ENCODE measurements at regions not wholly inside any gene's neighbourhood (a gene's known extent, or its start where the extent isn't known, plus 50 kb on each side); places are given as distances from the start of the nearest gene placed in this dataset.
"Not testable (repeated sequence)": the region's sequence is repeated elsewhere in the genome, so short reads cannot be mapped to it uniquely, and the experiment has no call there.

DNA sequence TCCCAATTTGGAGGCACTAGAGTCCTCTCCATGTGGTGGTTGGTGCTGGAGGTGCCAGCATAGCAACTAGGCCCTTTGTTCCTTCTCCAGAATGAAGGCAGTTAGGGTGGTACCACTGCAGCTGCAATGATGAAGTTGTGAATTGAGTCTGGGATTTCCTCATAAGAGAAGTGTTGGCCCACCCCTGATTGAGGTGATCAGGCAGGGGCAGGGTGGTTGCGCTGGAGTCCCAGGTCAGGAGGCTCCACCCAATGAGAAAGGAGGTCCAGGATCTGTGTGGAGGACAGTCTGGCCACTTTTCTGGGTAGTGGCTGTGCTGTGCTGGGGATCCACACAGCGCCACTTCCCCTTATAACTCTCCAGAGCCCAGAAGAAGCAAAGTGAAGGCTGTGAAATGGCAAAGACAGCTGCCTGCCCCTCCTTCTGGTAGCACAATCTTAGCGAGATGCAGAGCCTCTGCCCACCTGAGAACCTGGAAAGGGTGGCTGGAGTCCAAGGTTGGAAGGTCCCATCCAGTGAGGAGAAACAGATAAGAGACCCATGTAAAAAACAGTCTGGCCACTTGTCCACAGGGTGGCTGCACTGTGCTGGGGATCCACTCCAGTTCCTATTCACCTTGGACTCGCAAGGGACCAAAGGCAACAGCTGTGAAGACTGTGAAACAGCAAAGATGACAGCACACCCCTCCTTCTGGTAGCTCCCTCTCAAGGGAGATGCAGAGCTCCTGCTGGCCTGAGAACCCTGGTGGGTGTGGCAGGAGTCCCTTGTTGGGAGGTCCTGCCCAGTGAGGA lies 124.6 kb downstream of the RRAGB start:
- ATAC-seq (ENCODE audit: insufficient number of reproducible peaks, low FRiP score, low read depth) (no peak), DNase-seq (ENCODE audit: low spot score) (no peak)
- no peaks in the 10 kb centered on the region for H3K27me3 ChIP-seq (replicated peaks; ENCODE audit: insufficient read depth)
- no peaks in the 10 kb centered on the region for H3K36me3 ChIP-seq
- H3K4me3 ChIP-seq = no peak overlapping the region
- TF ChIP-seq, protein P1, sequence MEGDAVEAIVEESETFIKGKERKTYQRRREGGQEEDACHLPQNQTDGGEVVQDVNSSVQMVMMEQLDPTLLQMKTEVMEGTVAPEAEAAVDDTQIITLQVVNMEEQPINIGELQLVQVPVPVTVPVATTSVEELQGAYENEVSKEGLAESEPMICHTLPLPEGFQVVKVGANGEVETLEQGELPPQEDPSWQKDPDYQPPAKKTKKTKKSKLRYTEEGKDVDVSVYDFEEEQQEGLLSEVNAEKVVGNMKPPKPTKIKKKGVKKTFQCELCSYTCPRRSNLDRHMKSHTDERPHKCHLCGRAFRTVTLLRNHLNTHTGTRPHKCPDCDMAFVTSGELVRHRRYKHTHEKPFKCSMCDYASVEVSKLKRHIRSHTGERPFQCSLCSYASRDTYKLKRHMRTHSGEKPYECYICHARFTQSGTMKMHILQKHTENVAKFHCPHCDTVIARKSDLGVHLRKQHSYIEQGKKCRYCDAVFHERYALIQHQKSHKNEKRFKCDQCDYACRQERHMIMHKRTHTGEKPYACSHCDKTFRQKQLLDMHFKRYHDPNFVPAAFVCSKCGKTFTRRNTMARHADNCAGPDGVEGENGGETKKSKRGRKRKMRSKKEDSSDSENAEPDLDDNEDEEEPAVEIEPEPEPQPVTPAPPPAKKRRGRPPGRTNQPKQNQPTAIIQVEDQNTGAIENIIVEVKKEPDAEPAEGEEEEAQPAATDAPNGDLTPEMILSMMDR (IDR thresholded peaks at IDR 0.05) = no peak
- no peaks in the 10 kb centered on the region for H3K9me3 ChIP-seq
- no peak overlapping the region for H3K27ac ChIP-seq
- H3K4me1 ChIP-seq (ENCODE audit: control insufficient read depth in 1 of 2, low read depth in 2 of 2) = no peaks in the 10 kb centered on the region

DNA sequence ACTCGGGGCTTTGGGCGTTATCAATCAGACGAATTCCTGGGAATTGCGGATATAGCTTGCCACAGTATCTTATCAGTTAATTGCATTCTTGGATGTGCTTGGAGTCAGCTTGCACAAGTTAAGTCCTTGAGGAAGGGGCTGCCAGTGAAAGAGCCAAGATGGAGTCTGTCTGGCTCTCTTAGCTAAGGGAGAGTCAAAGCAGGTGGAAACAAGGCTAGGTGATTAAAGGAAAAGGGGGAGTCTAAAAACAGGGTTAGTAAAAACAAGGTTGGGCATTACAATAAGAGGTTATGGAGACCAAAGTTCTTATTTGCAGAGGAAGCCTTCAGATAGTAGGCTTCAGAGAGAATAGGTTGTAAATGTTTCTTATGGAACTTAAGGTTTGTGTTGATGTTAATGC lies 149.2 kb downstream of the RRAGB start:
- not testable (repeated sequence) for ATAC-seq (ENCODE audit: insufficient number of reproducible peaks, low FRiP score, low read depth); H3K4me3 ChIP-seq

DNA sequence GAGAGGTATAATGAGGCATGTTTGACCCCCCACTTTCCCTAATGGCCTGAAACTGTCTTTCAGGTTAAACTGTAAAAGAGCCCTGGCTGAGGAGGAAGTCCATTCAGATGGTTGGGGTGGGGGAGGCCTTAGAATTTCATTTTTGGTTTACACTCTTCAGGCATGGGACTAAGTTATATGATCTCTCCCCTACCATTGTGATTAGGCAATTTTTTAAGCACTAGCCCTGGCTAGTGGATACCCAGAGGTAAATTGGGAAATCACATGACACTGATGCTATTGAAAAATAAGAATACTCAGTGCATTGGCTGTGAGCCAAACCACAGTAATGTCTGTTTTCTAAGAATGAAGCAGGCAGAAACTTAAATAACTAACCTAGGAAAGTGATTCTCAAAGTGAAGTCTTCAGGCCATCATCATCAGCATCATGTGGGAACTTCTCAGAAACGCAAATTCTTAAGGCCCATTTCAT lies 149.7 kb downstream of the RRAGB start:
- Histone ChIP-seq H3K27me3 (replicated peaks; ENCODE audit: insufficient read depth) (no peaks in the 10 kb centered on the region), H3K9me3 (no peaks in the 10 kb centered on the region), H3K4me1 (ENCODE audit: control insufficient read depth in 1 of 2, low read depth in 2 of 2) (no peaks in the 10 kb centered on the region), H3K36me3 (no peaks in the 10 kb centered on the region), H3K27ac (no peak overlapping the region), H3K4me3 (no peak overlapping the region)
- TF ChIP-seq, protein P1 (IDR thresholded peaks at IDR 0.05) = no peak
- no peak for DNase-seq (ENCODE audit: low spot score)
- ATAC-seq (ENCODE audit: insufficient number of reproducible peaks, low FRiP score, low read depth) = no peak

More for the DNA sequence above, 149.2 kb downstream of the RRAGB start:
- H3K4me1 ChIP-seq (ENCODE audit: control insufficient read depth in 1 of 2, low read depth in 2 of 2); DNase-seq (ENCODE audit: low spot score); H3K27me3 ChIP-seq (replicated peaks; ENCODE audit: insufficient read depth); H3K9me3 ChIP-seq; H3K36me3 ChIP-seq; H3K27ac ChIP-seq: not testable (repeated sequence)

DNA sequence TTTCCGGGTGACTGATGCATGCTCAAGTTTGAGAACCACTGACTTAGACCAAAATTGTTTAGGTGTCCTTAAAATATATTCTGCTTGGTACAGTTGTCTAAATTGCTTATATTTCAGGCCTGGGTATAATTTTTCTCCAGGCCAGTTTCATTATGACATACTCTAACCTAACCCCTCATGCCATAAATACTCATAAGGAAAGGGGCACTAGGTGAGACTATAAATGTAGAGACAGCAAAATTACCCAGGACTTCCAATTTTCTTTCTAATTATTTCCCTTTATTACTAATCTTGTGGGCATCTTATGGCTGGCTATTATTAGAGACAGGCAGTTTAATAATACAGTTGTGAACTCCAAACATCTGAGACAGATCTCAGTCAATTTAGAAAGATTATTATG lies 150.2 kb downstream of the RRAGB start:
- Histone ChIP-seq H3K27ac (no peak overlapping the region), H3K4me1 (ENCODE audit: control insufficient read depth in 1 of 2, low read depth in 2 of 2) (no peaks in the 10 kb centered on the region), H3K9me3 (no peaks in the 10 kb centered on the region), H3K4me3 (no peak overlapping the region), H3K27me3 (replicated peaks; ENCODE audit: insufficient read depth) (no peaks in the 10 kb centered on the region), H3K36me3 (no peaks in the 10 kb centered on the region)
- TF ChIP-seq, protein P1 (IDR thresholded peaks at IDR 0.05) = no peak
- ATAC-seq (ENCODE audit: insufficient number of reproducible peaks, low FRiP score, low read depth) = no peak
- no peak for DNase-seq (ENCODE audit: low spot score)

DNA sequence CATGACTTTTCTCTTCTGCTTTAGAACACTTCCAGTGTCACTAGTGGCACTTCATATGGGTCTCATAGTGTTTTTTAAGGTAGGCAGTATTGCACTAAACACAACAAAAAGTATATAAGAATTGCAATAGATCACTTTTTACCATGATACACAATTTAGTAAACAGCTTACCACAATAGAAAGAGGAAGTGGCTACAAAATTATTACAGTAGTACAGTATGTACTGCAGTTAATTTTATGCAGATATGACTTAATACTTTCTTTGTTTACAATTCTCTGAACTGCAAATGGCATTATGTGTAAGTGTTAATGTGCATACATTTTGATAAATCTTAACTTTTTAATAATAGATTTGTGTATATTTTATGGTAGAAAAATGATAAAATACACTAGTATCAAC lies 157.3 kb downstream of the RRAGB start:
- Histone ChIP-seq H3K27me3 (replicated peaks; ENCODE audit: insufficient read depth) (no peaks in the 10 kb centered on the region), H3K4me1 (ENCODE audit: control insufficient read depth in 1 of 2, low read depth in 2 of 2) (no peaks in the 10 kb centered on the region), H3K27ac (no peak overlapping the region), H3K4me3 (no peak overlapping the region), H3K36me3 (no peaks in the 10 kb centered on the region), H3K9me3 (no peaks in the 10 kb centered on the region)
- TF ChIP-seq, protein P1 (IDR thresholded peaks at IDR 0.05) = no peak
- ATAC-seq (ENCODE audit: insufficient number of reproducible peaks, low FRiP score, low read depth) = no peak
- no peak for DNase-seq (ENCODE audit: low spot score)

DNA sequence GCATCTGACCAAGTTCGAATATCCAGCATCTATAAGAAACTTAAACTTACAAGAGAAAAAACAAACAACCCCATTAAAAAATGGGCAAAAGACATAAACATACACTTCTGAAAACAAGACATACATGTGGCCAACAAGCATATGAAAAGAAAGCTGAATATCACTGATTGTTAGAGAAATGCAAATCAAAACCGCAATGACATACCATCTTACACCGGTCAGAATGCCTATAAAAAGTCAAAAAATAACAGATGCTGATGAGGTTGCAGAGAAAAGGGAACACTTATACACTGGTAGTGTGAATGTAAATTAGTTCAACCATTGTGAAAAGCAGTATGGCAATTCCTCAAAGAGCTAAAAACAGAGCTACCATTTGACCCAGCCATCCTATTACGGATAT lies 166.0 kb downstream of the RRAGB start:
- H3K27ac ChIP-seq; H3K36me3 ChIP-seq; H3K4me3 ChIP-seq; H3K27me3 ChIP-seq (replicated peaks; ENCODE audit: insufficient read depth); H3K4me1 ChIP-seq (ENCODE audit: control insufficient read depth in 1 of 2, low read depth in 2 of 2); H3K9me3 ChIP-seq; DNase-seq (ENCODE audit: low spot score); ATAC-seq (ENCODE audit: insufficient number of reproducible peaks, low FRiP score, low read depth): not testable (repeated sequence)

All from thoracic aorta (tissue), 2 donors.